ENCODE measurements at regions not wholly inside any gene's neighbourhood (a gene's known extent, or its start where the extent isn't known, plus 50 kb on each side); places are given as distances from the start of the nearest gene placed in this dataset.

DNA sequence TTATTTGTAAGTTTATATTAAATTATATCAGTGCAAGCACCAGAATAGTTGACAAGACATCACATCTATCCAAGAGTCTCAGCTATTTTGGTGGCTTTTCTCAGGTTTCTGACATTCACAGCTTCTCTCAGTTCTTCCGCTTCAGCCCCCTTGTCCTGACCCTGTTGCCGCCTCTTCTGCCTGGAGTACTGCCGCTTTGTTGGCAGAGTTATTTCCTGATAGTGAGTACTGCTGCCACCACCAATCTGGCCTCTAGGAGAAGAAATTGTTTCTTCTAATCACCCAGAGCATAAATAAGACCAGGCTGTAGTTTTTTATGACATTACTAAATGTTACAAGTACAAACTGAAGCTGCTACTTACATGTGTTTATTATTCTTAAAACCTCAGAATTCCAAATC lies 470.1 kb downstream of the NSUN3 start:
- TF ChIP-seq CTCF (IDR thresholded peaks at IDR 0.05) (no peak), EP300 (IDR thresholded peaks at IDR 0.05) (no peak), POLR2A (IDR thresholded peaks at IDR 0.05) (no peak)
